Prostate gland (tissue), 2 donors: ENCODE measurements at regions not wholly inside any gene's neighbourhood (a gene's known extent, or its start where the extent isn't known, plus 50 kb on each side); places are given as distances from the start of the nearest gene placed in this dataset.

ENCODE experiments used
- DNase-seq: peaks from one replicate; pipeline ENCODE4 v3.0.0-alpha.2; 2019; ENCODE audit warnings: low spot score
- H3K27ac ChIP-seq, 2 donors: fragments of 200-600 bp; sonication (generic); 2 replicates each; pipeline ENCODE4 v1.5.1; 2017 to 2019
- H3K27me3 ChIP-seq: fragments of 200-600 bp; sonication (generic); replicated peaks from 2 replicates; pipeline ENCODE4 v1.5.1; 2019; ENCODE audit not compliant: insufficient read depth
- H3K36me3 ChIP-seq, 2 donors: fragments of 200-600 bp; sonication (generic); 1 replicate in 1 of 2; 2 replicates in 1 of 2; pipeline versions ENCODE4 v1.5.1 to v1.8.1; 2017 to 2019
- H3K4me1 ChIP-seq: fragments of 200-600 bp; sonication (generic); replicated peaks from 2 replicates; pipeline ENCODE4 v1.5.1; 2019
- H3K4me3 ChIP-seq, 2 donors: fragments of 200-600 bp; sonication (generic); 2 replicates each; pipeline ENCODE4 v1.5.1; 2017 to 2019
- H3K9me3 ChIP-seq: fragments of 200-600 bp; sonication (generic); 2 replicates; pipeline ENCODE4 v1.5.1; 2017
- CTCF ChIP-seq, 4 experiments: fragments of 200-600 bp in 2 of 4; fragments of 450-650 bp in 2 of 4; sonication (generic) in 2 of 4; IDR thresholded peaks; 1 replicate in 3 of 4; 2 replicates in 1 of 4; pipeline ENCODE4 v1.5.1; 2016 to 2019; ENCODE audit warnings: antibody characterized with exemption in 4 of 4, mild to moderate bottlenecking in 2 of 4, moderate library complexity in 2 of 4
- POLR2A ChIP-seq: fragments of 450-650 bp; IDR thresholded peaks from one replicate; pipeline ENCODE4 v1.6.1; 2016; ENCODE audit warnings: antibody characterized with exemption, mild to moderate bottlenecking
- POLR2AphosphoS5 ChIP-seq: sonication (generic); formaldehyde crosslinking; IDR thresholded peaks from one replicate; pipeline ENCODE4 v1.6.1; 2017; ENCODE audit warnings: antibody characterized with exemption
- WGBS: methylation state at CpG from one replicate; pipeline ENCODE4 v1.1.5; 2018; 5-methylcytosine and 5-hydroxymethylcytosine counted together
- intact Hi-C: fragments of 100-400 bp; cut with DNase I; formaldehyde crosslinking; loops from one replicate; pipeline ENCODE4 v1.14.2; 2022

GRCh38 chr10:117928741-117929140 lies 118.0 kb downstream of the RAB11FIP2 start:
- Histone ChIP-seq H3K36me3 (no peaks in the 10 kb centered on the region), H3K4me1 (no peaks in the 10 kb centered on the region), H3K27ac (no peak overlapping the region), H3K4me3 (no peak overlapping the region), H3K9me3 (no peaks in the 10 kb centered on the region), H3K27me3 (no peaks in the 10 kb centered on the region)
- 28% methylated on average over 6 of the region's 6 CpGs for WGBS
- no peak for DNase-seq
- intact Hi-C loops = no loop called here
- no peak for TF ChIP-seq CTCF (IDR thresholded peaks at IDR 0.05)
- TF ChIP-seq POLR2A = no peak
- no peak for TF ChIP-seq POLR2AphosphoS5

GRCh38 chr10:117929327-117930067 lies 117.2 kb downstream of the RAB11FIP2 start:
- Histone ChIP-seq H3K27ac (no peak overlapping the region), H3K9me3 (no peaks in the 10 kb centered on the region), H3K27me3 (no peaks in the 10 kb centered on the region), H3K4me1 (no peaks in the 10 kb centered on the region), H3K36me3 (no peaks in the 10 kb centered on the region), H3K4me3 (no peak overlapping the region)
- TF ChIP-seq POLR2A (no peak), POLR2AphosphoS5 (no peak), CTCF (IDR thresholded peaks at IDR 0.05) (no peak)
- WGBS = 69% methylated on average over 9 of the region's 9 CpGs
- intact Hi-C loops = no loop called here
- DNase-seq = no peak

GRCh38 chr10:117931078-117931477 lies 115.7 kb downstream of the RAB11FIP2 start:
- Histone ChIP-seq H3K27me3 (no peaks in the 10 kb centered on the region), H3K27ac (no peak overlapping the region), H3K4me1 (no peaks in the 10 kb centered on the region), H3K4me3 (no peak overlapping the region), H3K9me3 (no peaks in the 10 kb centered on the region), H3K36me3 (no peaks in the 10 kb centered on the region)
- no peak for DNase-seq
- 91% methylated on average over 2 of the region's 2 CpGs for WGBS
- no peak for TF ChIP-seq CTCF (IDR thresholded peaks at IDR 0.05)
- no peak for TF ChIP-seq POLR2AphosphoS5
- no peak for TF ChIP-seq POLR2A
- intact Hi-C loops = no loop called here

GRCh38 chr10:117933036-117933435 lies 113.7 kb downstream of the RAB11FIP2 start:
- Histone ChIP-seq H3K27ac (no peak overlapping the region), H3K4me3 (no peak overlapping the region), H3K36me3 (no peaks in the 10 kb centered on the region), H3K27me3 (no peaks in the 10 kb centered on the region), H3K9me3 (no peaks in the 10 kb centered on the region), H3K4me1 (no peaks in the 10 kb centered on the region)
- intact Hi-C loops = no loop called here
- WGBS = 83% methylated on average over 3 of the region's 3 CpGs
- no peak for TF ChIP-seq CTCF (IDR thresholded peaks at IDR 0.05)
- DNase-seq = no peak

- no peak for TF ChIP-seq CTCF (IDR thresholded peaks at IDR 0.05)
- TF ChIP-seq POLR2A = no peak
- TF ChIP-seq POLR2AphosphoS5 = no peak
- no peaks in the 10 kb centered on the region for H3K36me3 ChIP-seq
These were observed 112.3 kb downstream of the RAB11FIP2 start for GRCh38 chr10:117934477-117934876.

More at GRCh38 chr10:117934477-117934876, 112.3 kb downstream of the RAB11FIP2 start:
- H3K4me3 ChIP-seq = no peak overlapping the region
- H3K4me1 ChIP-seq = no peaks in the 10 kb centered on the region
- 80% methylated on average over 3 of the region's 3 CpGs for WGBS
- no peak overlapping the region for H3K27ac ChIP-seq
- H3K9me3 ChIP-seq = no peaks in the 10 kb centered on the region
- H3K27me3 ChIP-seq = no peaks in the 10 kb centered on the region
- DNase-seq = no peak
- intact Hi-C loops = no loop called here
